ENCODE measurements at regions not wholly inside any gene's neighbourhood (a gene's known extent, or its start where the extent isn't known, plus 50 kb on each side); places are given as distances from the start of the nearest gene placed in this dataset.

DNA sequence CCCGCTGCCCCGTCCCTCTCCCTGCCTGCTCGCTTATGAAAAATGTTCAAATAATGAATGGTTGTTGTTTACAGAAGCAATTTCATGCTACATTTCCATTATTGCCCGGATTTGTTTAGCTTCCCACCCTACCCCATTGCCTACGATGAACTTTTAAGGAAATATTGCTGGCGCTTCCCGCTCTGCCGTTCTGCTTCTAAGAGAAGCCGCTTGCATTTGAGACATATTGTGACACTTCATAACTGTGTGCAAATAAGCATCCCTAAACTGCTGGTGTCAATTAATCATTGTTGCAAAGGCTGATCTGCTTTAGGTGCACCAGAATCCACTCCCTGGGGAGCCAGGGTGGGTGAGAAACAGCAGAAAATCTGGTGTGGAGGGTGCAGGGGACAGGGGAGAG is 52.3 kb upstream of the LMO1 start:
- H3K4me2 ChIP-seq (ENCODE audit: insufficient read depth in 1 of 2, low read depth in 2 of 2, low read length in 2 of 2), result no peak overlapping the region
- no peak overlapping the region for H3K18ac ChIP-seq (ENCODE audit: extremely low read depth, low read length)
- no peaks in the 10 kb centered on the region for H3K9me3 ChIP-seq (ENCODE audit: insufficient read depth in 2 of 2, low read depth in 1 of 2, low read length in 1 of 2)
- no peak overlapping the region for H3K4me3 ChIP-seq (ENCODE audit: extremely low read depth in 1 of 4, insufficient read depth in 2 of 4, low read depth in 3 of 4, low read length in 4 of 4)
- WGBS, 2 experiments (ENCODE audit: extremely low coverage in 1 of 2, insufficient coverage in 1 of 2, insufficient read length in 1 of 2, insufficient replicate concordance in 2 of 2, low coverage in 1 of 2, low lambda C conversion rate in 2 of 2, missing lambda C conversion rate in 1 of 2), result 92% methylated on average over 7 of the region's 9 CpGs; no CpG with 5 or more reads in 1 of the 2 experiments
- H4K8ac ChIP-seq (ENCODE audit: extremely low read depth, insufficient read depth, low read length), result no peak overlapping the region
- H2BK120ac ChIP-seq (replicated peaks; ENCODE audit: low read depth, low read length), result no peak overlapping the region
- no peak overlapping the region for H2BK5ac ChIP-seq (ENCODE audit: low read depth, low read length)
- POLR2A ChIA-PET (ENCODE audit: partially characterized antibody), result no interaction called here
- H4K20me1 ChIP-seq (replicated peaks in 1 of 2; ENCODE audit: control insufficient read depth in 1 of 2, insufficient read depth in 2 of 2, low read length in 2 of 2), result no peaks in the 10 kb centered on the region
- H4K91ac ChIP-seq (replicated peaks; ENCODE audit: insufficient read length, low read length), result no peak overlapping the region
- H3K4me1 ChIP-seq (replicated peaks in 1 of 4; ENCODE audit: control insufficient read depth in 3 of 4, insufficient read depth in 4 of 4, low read length in 3 of 4), result peaks cover 0 to 2% (median 0%) of the 10 kb centered on the region in 4 experiments; a peak in 1 of 7 replicates
- H3K27ac ChIP-seq (ENCODE audit: low read depth, low read length), result no peak overlapping the region
- CTCF ChIA-PET (ENCODE audit: partially characterized antibody), result interaction anchor here (0.8 to 11.2 kb wide), 10 partner anchors 10 to 250 kb away, joined by 3 to 110 read pairs (median 25); partner anchors contain the start of gene LMO1
- H3K79me1 ChIP-seq (ENCODE audit: low read depth, low read length), result no peaks in the 10 kb centered on the region
- no peak overlapping the region for H3K14ac ChIP-seq (ENCODE audit: insufficient read length)
- no peak overlapping the region for H4K5ac ChIP-seq (ENCODE audit: insufficient read length, low read depth, low read length)
- FAIRE-seq (no peak), DNase-seq (ENCODE audit: low read depth in 1 of 2, low spot score in 2 of 2) (no peak)
- H2BK12ac ChIP-seq (ENCODE audit: low read depth, low read length), result no peak overlapping the region
- H3K27me3 ChIP-seq (replicated peaks in 1 of 4; ENCODE audit: control insufficient read depth in 3 of 4, extremely low read depth in 1 of 4, insufficient read depth in 3 of 4, low read length in 3 of 4), result peaks cover 0 to 3% (median 0%) of the 10 kb centered on the region in 4 experiments; a peak in 2 of 7 replicates
- H3K56ac ChIP-seq (replicated peaks; ENCODE audit: insufficient read length, low read depth, low read length), result no peak overlapping the region
- H2BK20ac ChIP-seq (ENCODE audit: low read length), result no peak overlapping the region
- H3K36me3 ChIP-seq (ENCODE audit: control insufficient read depth in 2 of 4, insufficient read depth in 4 of 4, low read length in 3 of 4), result no peaks in the 10 kb centered on the region
- H3K23ac ChIP-seq (ENCODE audit: insufficient read length), result no peak overlapping the region
- TF ChIP-seq CBX8 (IDR thresholded peaks at IDR 0.05; ENCODE audit: borderline replicate concordance, low read depth, low read length), result no peak
- no peak for TF ChIP-seq HDAC6 (IDR thresholded peaks at IDR 0.05; ENCODE audit: low read depth, low read length)
- TF ChIP-seq KDM5A (IDR thresholded peaks at IDR 0.05; ENCODE audit: low read length), result no peak
- TF ChIP-seq CTBP2 (IDR thresholded peaks at IDR 0.05; ENCODE audit: borderline replicate concordance, insufficient read depth, insufficient read length, low read length), result no peak
- TF ChIP-seq CHD1 (IDR thresholded peaks at IDR 0.05; ENCODE audit: low read depth, low read length), result no peak
- no peak overlapping the region for H2AFZ ChIP-seq (ENCODE audit: low read length)
- H3K4ac ChIP-seq (replicated peaks; ENCODE audit: insufficient read length, low read depth, low read length), result no peak overlapping the region
- H3K9ac ChIP-seq (replicated peaks in 1 of 4; ENCODE audit: extremely low read depth in 1 of 4, low read depth in 3 of 4, low read length in 3 of 4), result no peak overlapping the region
- H3K79me2 ChIP-seq (ENCODE audit: control insufficient read depth in 1 of 2, insufficient read depth in 2 of 2, low read length in 2 of 2), result no peaks in the 10 kb centered on the region
- H3K23me2 ChIP-seq (ENCODE audit: low read depth, low read length), result no peaks in the 10 kb centered on the region
- H2BK15ac ChIP-seq (ENCODE audit: low read length), result no peak overlapping the region
- no peak overlapping the region for H2AK5ac ChIP-seq (ENCODE audit: low read depth, low read length)

Data from H1 (cell line).